Naive B cell (primary cell): ENCODE measurements at regions not wholly inside any gene's neighbourhood (a gene's known extent, or its start where the extent isn't known, plus 50 kb on each side); places are given as distances from the start of the nearest gene placed in this dataset.

Source experiments
- ATAC-seq, 2 donors: fragments of 150-1000 bp; cut with Tn5 transposase; 2 replicates each; pipeline ENCODE4 v1.10.0; 2021; ENCODE audit warnings: low read depth in 2 of 2, mild to moderate bottlenecking in 2 of 2, moderate library complexity in 2 of 2
- DNase-seq: peaks from one replicate; pipeline ENCODE4 v3.0.0; 2022
- H3K27ac Mint-ChIP-seq, 6 donors: one replicate each; pipeline ENCODE4 v1.8.0; 2020 to 2022; ENCODE audit warnings: mild to moderate bottlenecking in 6 of 6, mixed read lengths in 6 of 6, moderate library complexity in 5 of 6, inconsistent platforms in 2 of 6
- H3K27me3 Mint-ChIP-seq, 3 donors: one replicate each; pipeline ENCODE4 v1.8.0; 2021 to 2022; ENCODE audit warnings: mixed read lengths in 3 of 3, mild to moderate bottlenecking in 1 of 3
- H3K36me3 Mint-ChIP-seq, 2 donors: one replicate each; pipeline ENCODE4 v1.8.0; 2020 to 2022; ENCODE audit warnings: mixed read lengths in 2 of 2, inconsistent platforms in 1 of 2, mild to moderate bottlenecking in 1 of 2
- H3K4me1 Mint-ChIP-seq, 3 donors: one replicate each; pipeline ENCODE4 v1.8.0; 2020 to 2022; ENCODE audit warnings: mixed read lengths in 3 of 3, inconsistent platforms in 1 of 3, mild to moderate bottlenecking in 1 of 3, moderate library complexity in 1 of 3
- H3K4me3 Mint-ChIP-seq, 8 donors: one replicate each; pipeline ENCODE4 v1.8.0; 2020 to 2022; ENCODE audit warnings: mild to moderate bottlenecking in 8 of 8, mixed read lengths in 8 of 8, moderate library complexity in 8 of 8, inconsistent platforms in 2 of 8
- H3K9me3 Mint-ChIP-seq, 7 donors: one replicate each; pipeline ENCODE4 v1.8.0; 2020 to 2022; ENCODE audit warnings: mixed read lengths in 7 of 7, mild to moderate bottlenecking in 5 of 7, inconsistent platforms in 2 of 7, moderate library complexity in 1 of 7

- ATAC-seq (no peak), DNase-seq (no peak)
- Mint-ChIP-seq H3K36me3 (peaks cover 0 to 3% of the 10 kb centered on the region in 2 donors), H3K27ac (no peak overlapping the region), H3K4me1 (peaks cover 12 to 16% (median 12%) of the 10 kb centered on the region in 3 donors), H3K27me3 (peaks cover 0 to 6% (median 4%) of the 10 kb centered on the region in 3 donors), H3K4me3 (no peak overlapping the region), H3K9me3 (peaks cover 0 to 3% (median 0%) of the 10 kb centered on the region in 7 donors)
These were observed 98.0 kb upstream of the ZNF608 start for GRCh38 chr5:124844371-124844920.

- Mint-ChIP-seq H3K9me3 (peaks cover 0 to 4% (median 0%) of the 10 kb centered on the region in 7 donors), H3K4me1 (peaks cover 20 to 38% (median 23%) of the 10 kb centered on the region in 3 donors), H3K27ac (no peak overlapping the region), H3K36me3 (peaks cover 0 to 3% of the 10 kb centered on the region in 2 donors), H3K27me3 (peaks cover 0 to 6% (median 0%) of the 10 kb centered on the region in 3 donors), H3K4me3 (no peak overlapping the region)
- ATAC-seq (no peak), DNase-seq (no peak)
These were observed 101.5 kb upstream of the ZNF608 start for GRCh38 chr5:124847907-124848306.

- no peak overlapping the region for H3K4me3 Mint-ChIP-seq
- H3K27ac Mint-ChIP-seq = peak overlapping the region in 1 of 6 donors; percentile 11
- H3K9me3 Mint-ChIP-seq = peaks cover 0 to 4% (median 0%) of the 10 kb centered on the region in 7 donors
- peaks cover 20 to 38% (median 23%) of the 10 kb centered on the region in 3 donors for H3K4me1 Mint-ChIP-seq
- peaks cover 0 to 6% (median 0%) of the 10 kb centered on the region in 3 donors for H3K27me3 Mint-ChIP-seq
- DNase-seq = no peak
- H3K36me3 Mint-ChIP-seq = peaks cover 0 to 3% of the 10 kb centered on the region in 2 donors
- ATAC-seq = no peak
These were observed 103.3 kb upstream of the ZNF608 start for GRCh38 chr5:124849774-124850173.

- Mint-ChIP-seq H3K9me3 (no peaks in the 10 kb centered on the region), H3K27me3 (no peaks in the 10 kb centered on the region), H3K36me3 (no peaks in the 10 kb centered on the region), H3K4me3 (no peak overlapping the region), H3K27ac (peak overlapping the region in 2 of 6 donors; percentile 62 to 79), H3K4me1 (peaks cover 10 to 19% (median 12%) of the 10 kb centered on the region in 3 donors)
- no peak for ATAC-seq
- DNase-seq = no peak
These were observed 110.3 kb upstream of the ZNF608 start for GRCh38 chr5:124856726-124857125.

- Mint-ChIP-seq H3K4me1 (peaks cover 10 to 19% (median 12%) of the 10 kb centered on the region in 3 donors), H3K4me3 (peak overlapping the region in 3 of 8 donors; percentile 31 to 82 (median 68)), H3K27ac (peak overlapping the region in 3 of 6 donors; percentile 26 to 72 (median 56)), H3K27me3 (no peaks in the 10 kb centered on the region), H3K36me3 (no peaks in the 10 kb centered on the region), H3K9me3 (peaks cover 0 to 4% (median 0%) of the 10 kb centered on the region in 7 donors)
- peak in 1 of 2 donors; percentile 5 for ATAC-seq
- no peak for DNase-seq
These were observed 112.2 kb upstream of the ZNF608 start for GRCh38 chr5:124858612-124859011.

- Mint-ChIP-seq H3K27me3 (no peaks in the 10 kb centered on the region), H3K4me3 (peak overlapping the region in 6 of 8 donors; percentile 27 to 82 (median 44)), H3K4me1 (peaks cover 10 to 19% (median 12%) of the 10 kb centered on the region in 3 donors), H3K9me3 (peaks cover 0 to 4% (median 0%) of the 10 kb centered on the region in 7 donors), H3K27ac (peak overlapping the region in 3 of 6 donors; percentile 26 to 72 (median 56)), H3K36me3 (no peaks in the 10 kb centered on the region)
- ATAC-seq (peak; percentile 98), DNase-seq (peak; percentile 74)
These were observed 112.6 kb upstream of the ZNF608 start for GRCh38 chr5:124859027-124859426.

GRCh38 chr5:124859556-124860290, 113.3 kb upstream of the ZNF608 start:
- H3K27ac Mint-ChIP-seq = no peak overlapping the region
- H3K27me3 Mint-ChIP-seq = no peaks in the 10 kb centered on the region
- DNase-seq = no peak
- peak overlapping the region in 2 of 8 donors; percentile 28 to 29 for H3K4me3 Mint-ChIP-seq
- peaks cover 10 to 19% (median 12%) of the 10 kb centered on the region in 3 donors for H3K4me1 Mint-ChIP-seq
- H3K9me3 Mint-ChIP-seq = peaks cover 0 to 4% (median 0%) of the 10 kb centered on the region in 7 donors
- H3K36me3 Mint-ChIP-seq = no peaks in the 10 kb centered on the region
- no peak for ATAC-seq

- ATAC-seq = no peak
- Mint-ChIP-seq H3K4me1 (peaks cover 11 to 23% (median 14%) of the 10 kb centered on the region in 3 donors), H3K4me3 (no peak overlapping the region), H3K27me3 (no peaks in the 10 kb centered on the region), H3K27ac (peak overlapping the region in 1 of 6 donors; percentile 1), H3K36me3 (no peaks in the 10 kb centered on the region), H3K9me3 (peaks cover 0 to 4% (median 0%) of the 10 kb centered on the region in 7 donors)
- no peak for DNase-seq
These were observed 113.8 kb upstream of the ZNF608 start for GRCh38 chr5:124860291-124860655.

GRCh38 chr5:124865066-124865465, 118.6 kb upstream of the ZNF608 start:
- ATAC-seq = no peak
- Mint-ChIP-seq H3K9me3 (peaks cover 0 to 4% (median 0%) of the 10 kb centered on the region in 7 donors), H3K27ac (peak overlapping the region in 1 of 6 donors; percentile 2), H3K4me3 (no peak overlapping the region), H3K36me3 (no peaks in the 10 kb centered on the region), H3K4me1 (peaks cover 22 to 23% (median 23%) of the 10 kb centered on the region in 3 donors), H3K27me3 (no peaks in the 10 kb centered on the region)
- no peak for DNase-seq

GRCh38 chr5:124865603-124866354, 119.3 kb upstream of the ZNF608 start:
- Mint-ChIP-seq H3K27me3 (no peaks in the 10 kb centered on the region), H3K9me3 (peaks cover 0 to 4% (median 0%) of the 10 kb centered on the region in 7 donors), H3K27ac (peak overlapping the region in 2 of 6 donors; percentile 2 to 66), H3K4me1 (peaks cover 21 to 23% (median 22%) of the 10 kb centered on the region in 3 donors), H3K36me3 (no peaks in the 10 kb centered on the region), H3K4me3 (peak overlapping the region in 2 of 8 donors; percentile 15 to 22)
- no peak for ATAC-seq
- DNase-seq = no peak

GRCh38 chr5:124866355-124867136, 120.1 kb upstream of the ZNF608 start:
- Mint-ChIP-seq H3K9me3 (peaks cover 0 to 4% (median 0%) of the 10 kb centered on the region in 7 donors), H3K4me1 (peaks cover 21 to 23% (median 22%) of the 10 kb centered on the region in 3 donors), H3K27me3 (no peaks in the 10 kb centered on the region), H3K27ac (peak overlapping the region in 3 of 6 donors; percentile 3 to 57 (median 43)), H3K4me3 (peak overlapping the region in 2 of 8 donors; percentile 2 to 47), H3K36me3 (no peaks in the 10 kb centered on the region)
- ATAC-seq (no peak), DNase-seq (no peak)

- Mint-ChIP-seq H3K9me3 (peaks cover 0 to 4% (median 0%) of the 10 kb centered on the region in 7 donors), H3K4me1 (peaks cover 21 to 23% (median 22%) of the 10 kb centered on the region in 3 donors), H3K27me3 (no peaks in the 10 kb centered on the region), H3K27ac (peak overlapping the region in 2 of 6 donors; percentile 43 to 82), H3K4me3 (peak overlapping the region in 1 of 8 donors; percentile 54), H3K36me3 (no peaks in the 10 kb centered on the region)
- ATAC-seq (no peak), DNase-seq (no peak)
These were observed 120.8 kb upstream of the ZNF608 start for GRCh38 chr5:124867137-124867704.
